IMR-90 (cell line): ENCODE measurements at regions not wholly inside any gene's neighbourhood (a gene's known extent, or its start where the extent isn't known, plus 50 kb on each side); places are given as distances from the start of the nearest gene placed in this dataset.

Experiments
- ATAC-seq: fragments of 200-7000 bp; cut with Tn5 transposase; 2 replicates; pipeline ENCODE4 v1.9.1; 2020; ENCODE audit warnings: low read depth, mild to moderate bottlenecking, moderate library complexity
- BruUV-seq: library from RNA; stranded (reverse); fragments of 400-500 nt; replicated peaks from 2 replicates; lab custom pipeline; 2021; lab: Mats Ljungman, UMichigan
- CTCF ChIA-PET: fragments of 300-600 bp; formaldehyde crosslinking; extraction: SDS; loops from one replicate; lab custom pipeline; 2021; ENCODE audit warnings: antibody characterized with exemption; lab: Yijun Ruan, JAX
- POLR2A ChIA-PET: fragments of 300-600 bp; sonication (Branson Sonifier 250); formaldehyde crosslinking; loops from one replicate; lab custom pipeline; 2022; ENCODE audit warnings: antibody characterized with exemption; ENCODE audit not compliant: unreplicated experiment; lab: Charles Lee
- DNase-seq: peaks from one replicate; pipeline ENCODE4 v3.0.0; 2013
- H2AFZ ChIP-seq: replicated peaks from 2 replicates; pipeline ENCODE3; 2013; ENCODE audit warnings: low read length, mild to moderate bottlenecking; ENCODE audit not compliant: poor library complexity
- H2AK5ac ChIP-seq: 2 replicates; pipeline ENCODE4 v1.6.1; 2013; ENCODE audit warnings: low read depth, low read length, inconsistent platforms
- H2AK9ac ChIP-seq: replicated peaks from 2 replicates; pipeline ENCODE3; 2013; ENCODE audit warnings: mild to moderate bottlenecking, low read depth, low read length, moderate library complexity; ENCODE audit not compliant: poor library complexity
- H2BK120ac ChIP-seq: 2 replicates; pipeline ENCODE4 v1.6.1; 2013; ENCODE audit warnings: low read depth, low read length, inconsistent platforms
- H2BK15ac ChIP-seq: 3 replicates; pipeline ENCODE4 v1.6.1; 2013; ENCODE audit warnings: low read depth, low read length, inconsistent platforms
- H2BK20ac ChIP-seq: 2 replicates; pipeline ENCODE4 v1.6.1; 2013; ENCODE audit warnings: low read depth, mild to moderate bottlenecking, inconsistent platforms, low read length, moderate library complexity
- H2BK5ac ChIP-seq: 2 replicates; pipeline ENCODE4 v1.6.1; 2013; ENCODE audit warnings: mild to moderate bottlenecking, low read depth, low read length, inconsistent platforms; ENCODE audit not compliant: poor library complexity, severe bottlenecking
- H3K14ac ChIP-seq: replicated peaks from 2 replicates; pipeline ENCODE4 v1.6.1; 2013; ENCODE audit warnings: low read depth, low read length, inconsistent platforms
- H3K18ac ChIP-seq: 2 replicates; pipeline ENCODE4 v1.6.1; 2013; ENCODE audit warnings: low read depth, low read length, control low read depth
- H3K23ac ChIP-seq: 2 replicates; pipeline ENCODE4 v1.6.1; 2013; ENCODE audit warnings: low read depth, low read length, inconsistent platforms
- H3K27ac ChIP-seq: 2 replicates; pipeline ENCODE4 v1.5.1; 2013; ENCODE audit warnings: mild to moderate bottlenecking, control low read depth, low read length; ENCODE audit not compliant: insufficient read depth
- H3K27me3 ChIP-seq: 2 replicates; pipeline ENCODE4 v1.6.1; 2013; ENCODE audit warnings: low read length; ENCODE audit not compliant: control insufficient read depth, insufficient read depth
- H3K36me3 ChIP-seq: 2 replicates; pipeline ENCODE4 v1.6.1; 2013; ENCODE audit warnings: low read length, mixed read lengths; ENCODE audit not compliant: control insufficient read depth, insufficient read depth
- H3K4ac ChIP-seq: 2 replicates; pipeline ENCODE4 v1.6.1; 2013; ENCODE audit warnings: low read depth, low read length, inconsistent platforms
- H3K4me1 ChIP-seq: 2 replicates; pipeline ENCODE4 v1.6.1; 2013; ENCODE audit warnings: low read length, mixed read lengths; ENCODE audit not compliant: control insufficient read depth, insufficient read depth
- H3K4me2 ChIP-seq: 2 replicates; pipeline ENCODE4 v1.6.1; 2013; ENCODE audit warnings: low read depth, mild to moderate bottlenecking, control low read depth, low read length, moderate library complexity
- H3K4me3 ChIP-seq: 2 replicates; pipeline ENCODE4 v1.5.1; 2013; ENCODE audit warnings: low read depth, mild to moderate bottlenecking, control low read depth, low read length, moderate library complexity; ENCODE audit not compliant: insufficient read depth
- H3K56ac ChIP-seq: 2 replicates; pipeline ENCODE4 v1.6.1; 2013; ENCODE audit warnings: low read length, inconsistent platforms; ENCODE audit not compliant: insufficient read depth; ENCODE audit errors: extremely low read depth
- H3K79me1 ChIP-seq, 2 experiments: 2 replicates each; pipeline ENCODE4 v1.6.1; 2013; ENCODE audit warnings: low read length in 2 of 2, inconsistent platforms in 1 of 2, low read depth in 1 of 2
- H3K9ac ChIP-seq: 2 replicates; pipeline ENCODE4 v1.6.1; 2013; ENCODE audit warnings: low read depth, low read length, control low read depth
- H3K9me1 ChIP-seq: 2 replicates; pipeline ENCODE4 v1.6.1; 2013; ENCODE audit warnings: low read length, inconsistent platforms; ENCODE audit not compliant: insufficient read depth
- H3K9me3 ChIP-seq: 2 replicates; pipeline ENCODE4 v1.6.1; 2013; ENCODE audit warnings: low read length; ENCODE audit not compliant: control insufficient read depth, insufficient read depth
- H4K20me1 ChIP-seq: 2 replicates; pipeline ENCODE4 v1.6.1; 2013; ENCODE audit warnings: low read length, inconsistent platforms; ENCODE audit not compliant: insufficient read depth
- H4K5ac ChIP-seq: 2 replicates; pipeline ENCODE4 v1.6.1; 2013; ENCODE audit warnings: mild to moderate bottlenecking, low read depth, low read length, control low read depth
- H4K8ac ChIP-seq, 2 experiments: 2 replicates each; pipeline ENCODE4 v1.6.1; 2013; ENCODE audit warnings: low read depth in 2 of 2, low read length in 2 of 2, control low read depth in 1 of 2, inconsistent platforms in 1 of 2
- H4K91ac ChIP-seq: 2 replicates; pipeline ENCODE4 v1.6.1; 2013; ENCODE audit warnings: low read depth, low read length, inconsistent platforms; ENCODE audit not compliant: insufficient read depth
- BHLHE40 ChIP-seq: fragments of 150-350 bp; IDR thresholded peaks from 2 replicates; pipeline ENCODE4 v1.6.1; 2016; ENCODE audit warnings: mild to moderate bottlenecking, low read depth, low read length
- CEBPB ChIP-seq: IDR thresholded peaks from 2 replicates; pipeline ENCODE4 v1.6.1; 2012; ENCODE audit warnings: low read depth, low read length, improper control_type of control experiment
- CHD1 ChIP-seq: IDR thresholded peaks from 2 replicates; pipeline ENCODE4 v1.6.1; 2012; ENCODE audit warnings: low read depth, low read length, improper control_type of control experiment
- CTCF ChIP-seq: conservative IDR thresholded peaks from 2 replicates; pipeline ENCODE4 v1.5.1; 2012; ENCODE audit warnings: mild to moderate bottlenecking, low read depth, low read length, improper control_type of control experiment
- ELK1 ChIP-seq: fragments of 150-350 bp; IDR thresholded peaks from 2 replicates; pipeline ENCODE4 v1.6.1; 2016; ENCODE audit warnings: low read depth, mild to moderate bottlenecking, low read length, moderate library complexity, borderline replicate concordance
- FOS ChIP-seq: fragments of 150-350 bp; IDR thresholded peaks from 2 replicates; pipeline ENCODE4 v1.6.1; 2016; ENCODE audit warnings: low read depth, low read length
- MAFK ChIP-seq: IDR thresholded peaks from 2 replicates; pipeline ENCODE4 v1.6.1; 2012; ENCODE audit warnings: low read depth, low read length, improper control_type of control experiment
- MAZ ChIP-seq: IDR thresholded peaks from 2 replicates; pipeline ENCODE4 v1.6.1; 2012; ENCODE audit warnings: low read depth, mild to moderate bottlenecking, low read length, improper control_type of control experiment, moderate library complexity, borderline replicate concordance
- MXI1 ChIP-seq: IDR thresholded peaks from 2 replicates; pipeline ENCODE4 v1.6.1; 2012; ENCODE audit warnings: low read depth, mild to moderate bottlenecking, low read length, moderate library complexity, borderline replicate concordance
- NFE2L2 ChIP-seq: fragments of 150-350 bp; IDR thresholded peaks from 2 replicates; pipeline ENCODE4 v1.6.1; 2016; ENCODE audit warnings: low read depth, mild to moderate bottlenecking, low read length
- POLR2A ChIP-seq: IDR thresholded peaks from 2 replicates; pipeline ENCODE4 v1.6.1; 2012; ENCODE audit warnings: mild to moderate bottlenecking, low read depth, low read length
- RAD21 ChIP-seq: IDR thresholded peaks from 2 replicates; pipeline ENCODE4 v1.6.1; 2012; ENCODE audit warnings: low read length, improper control_type of control experiment
- RCOR1 ChIP-seq: IDR thresholded peaks from 2 replicates; pipeline ENCODE4 v1.6.1; 2012; ENCODE audit warnings: mild to moderate bottlenecking, low read length, improper control_type of control experiment; ENCODE audit not compliant: insufficient replicate concordance
- RFX5 ChIP-seq: IDR thresholded peaks from 2 replicates; pipeline ENCODE4 v1.8.0; 2012; ENCODE audit warnings: low read depth, mild to moderate bottlenecking, low read length, moderate library complexity
- SMC3 ChIP-seq: fragments of 150-350 bp; IDR thresholded peaks from 2 replicates; pipeline ENCODE4 v1.6.1; 2016; ENCODE audit warnings: low read depth, mild to moderate bottlenecking, antibody characterized with exemption, low read length, moderate library complexity
- USF2 ChIP-seq: fragments of 150-350 bp; IDR thresholded peaks from 2 replicates; pipeline ENCODE4 v1.6.1; 2017; ENCODE audit warnings: mild to moderate bottlenecking, antibody characterized with exemption, low read length, low read depth
- WGBS, 2 experiments: methylation state at CpG; one replicate each; pipeline versions ENCODE4 v1.1.5 to v1.1.7; 2013; ENCODE audit warnings: missing lambda C conversion rate in 2 of 2; ENCODE audit not compliant: insufficient read length in 1 of 2; ENCODE audit errors: extremely low coverage in 2 of 2; 5-methylcytosine and 5-hydroxymethylcytosine counted together
- dilution Hi-C: fragments of 300-500 bp; cut with HindIII; formaldehyde crosslinking; loops from one replicate; pipeline ENCODE4 v1.14.3; 2018; ENCODE audit warnings: low sequenced_read_pairs; ENCODE audit not compliant: unreplicated experiment
- in situ Hi-C: fragments of 300-500 bp; cut with MboI; formaldehyde crosslinking; loops from 3 replicates; pipeline ENCODE4 v1.14.3; 2019; ENCODE audit warnings: low sequenced_read_pairs, inconsistent platforms, mixed read lengths
- intact Hi-C: fragments of 100-400 bp; cut with micrococcal nuclease; formaldehyde crosslinking; loops from 2 replicates; pipeline ENCODE4 v1.10.0; 2022

GRCh38 chrX:30495468-30495867 is 82.1 kb downstream of the TASL start:
- no peaks in the 10 kb centered on the region for H3K4me1 ChIP-seq
- H2BK5ac ChIP-seq, result no peak overlapping the region
- H2BK15ac ChIP-seq, result no peak overlapping the region
- no peak overlapping the region for H3K27ac ChIP-seq
- H2AK5ac ChIP-seq, result no peak overlapping the region
- H3K4me2 ChIP-seq, result no peak overlapping the region
- no peak overlapping the region for H3K9ac ChIP-seq
- no peaks in the 10 kb centered on the region for H3K9me3 ChIP-seq
- H2BK120ac ChIP-seq, result no peak overlapping the region
- no peak overlapping the region for H4K8ac ChIP-seq
- H3K36me3 ChIP-seq, result no peaks in the 10 kb centered on the region
- H3K18ac ChIP-seq, result no peak overlapping the region
- CTCF ChIA-PET, result interaction anchor here (0.6 kb wide), 2 partner anchors 353 to 447 kb away, joined by 3 to 4 read pairs; no protein-coding TSS in a partner anchor
- intact Hi-C loops, result no loop called here
- H2AK9ac ChIP-seq, result no peak overlapping the region
- dilution Hi-C loops, result no loop called here
- no peak overlapping the region for H3K23ac ChIP-seq
- H4K5ac ChIP-seq, result no peak overlapping the region
- no peak overlapping the region for H3K56ac ChIP-seq
- no peak overlapping the region for H4K91ac ChIP-seq
- no peak for ATAC-seq
- no peak overlapping the region for H3K4ac ChIP-seq
- no CpG with 5 or more reads among the region's 1 CpG for WGBS, 2 experiments
- H3K4me3 ChIP-seq, result no peak overlapping the region
- in situ Hi-C loops, result no loop called here
- H3K79me1 ChIP-seq, result no peaks in the 10 kb centered on the region
- BruUV-seq, result no TSS peak
- H4K20me1 ChIP-seq, result no peaks in the 10 kb centered on the region
- no peak overlapping the region for H2AFZ ChIP-seq
- DNase-seq, result no peak
- no peaks in the 10 kb centered on the region; the same call in 1 of the 2 replicates for H3K27me3 ChIP-seq
- H2BK20ac ChIP-seq, result no peak overlapping the region
- POLR2A ChIA-PET, result no interaction called here
- no peaks in the 10 kb centered on the region for H3K9me1 ChIP-seq
- TF ChIP-seq NFE2L2 (no peak), RAD21 (no peak), USF2 (no peak), RCOR1 (no peak), MXI1 (no peak), CTCF (no peak), MAFK (no peak), POLR2A (no peak), RFX5 (no peak), BHLHE40 (no peak), FOS (no peak), ELK1 (no peak), CEBPB (no peak), MAZ (no peak), CHD1 (no peak), SMC3 (no peak)
- no peak overlapping the region for H3K14ac ChIP-seq
